ENCODE measurements at regions not wholly inside any gene's neighbourhood (a gene's known extent, or its start where the extent isn't known, plus 50 kb on each side); places are given as distances from the start of the nearest gene placed in this dataset.

DNA sequence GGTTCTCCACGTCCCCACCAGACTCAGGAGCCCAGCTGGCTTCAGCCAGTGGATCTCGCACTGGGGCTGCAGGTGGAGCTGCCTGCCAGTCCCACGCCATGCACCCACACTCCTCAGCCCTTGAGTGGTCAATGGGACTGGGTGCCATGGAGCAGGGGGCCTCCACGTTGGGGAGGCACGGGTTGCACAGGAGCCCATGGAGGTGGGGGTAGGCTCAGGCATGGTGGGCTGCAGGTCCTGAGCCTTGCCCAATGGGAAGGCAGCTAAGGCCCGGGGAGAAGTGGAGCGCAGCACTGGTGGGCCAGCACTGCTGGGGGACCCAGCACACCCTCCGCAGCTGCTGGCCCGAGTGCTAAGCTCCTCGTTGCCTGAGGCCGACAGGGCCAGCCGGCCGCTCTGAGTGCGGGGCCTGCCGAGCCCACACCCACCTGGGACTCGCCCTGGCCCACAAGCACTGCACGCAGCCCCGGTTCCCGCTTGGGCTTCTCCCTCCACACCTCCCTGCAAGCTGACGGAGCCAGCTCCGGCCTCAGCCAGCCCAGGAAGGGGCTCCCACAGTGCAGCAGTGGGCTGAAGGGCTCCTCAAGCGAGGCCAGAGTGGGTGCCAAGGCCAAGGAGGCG lies 258.5 kb upstream of the PDGFD start:
- TF ChIP-seq, protein P1, sequence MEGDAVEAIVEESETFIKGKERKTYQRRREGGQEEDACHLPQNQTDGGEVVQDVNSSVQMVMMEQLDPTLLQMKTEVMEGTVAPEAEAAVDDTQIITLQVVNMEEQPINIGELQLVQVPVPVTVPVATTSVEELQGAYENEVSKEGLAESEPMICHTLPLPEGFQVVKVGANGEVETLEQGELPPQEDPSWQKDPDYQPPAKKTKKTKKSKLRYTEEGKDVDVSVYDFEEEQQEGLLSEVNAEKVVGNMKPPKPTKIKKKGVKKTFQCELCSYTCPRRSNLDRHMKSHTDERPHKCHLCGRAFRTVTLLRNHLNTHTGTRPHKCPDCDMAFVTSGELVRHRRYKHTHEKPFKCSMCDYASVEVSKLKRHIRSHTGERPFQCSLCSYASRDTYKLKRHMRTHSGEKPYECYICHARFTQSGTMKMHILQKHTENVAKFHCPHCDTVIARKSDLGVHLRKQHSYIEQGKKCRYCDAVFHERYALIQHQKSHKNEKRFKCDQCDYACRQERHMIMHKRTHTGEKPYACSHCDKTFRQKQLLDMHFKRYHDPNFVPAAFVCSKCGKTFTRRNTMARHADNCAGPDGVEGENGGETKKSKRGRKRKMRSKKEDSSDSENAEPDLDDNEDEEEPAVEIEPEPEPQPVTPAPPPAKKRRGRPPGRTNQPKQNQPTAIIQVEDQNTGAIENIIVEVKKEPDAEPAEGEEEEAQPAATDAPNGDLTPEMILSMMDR (IDR thresholded peaks at IDR 0.05), result no peak
- TF ChIP-seq POLR2A (IDR thresholded peaks at IDR 0.05), result no peak
